GM13977 (cell line): ENCODE measurements at regions not wholly inside any gene's neighbourhood (a gene's known extent, or its start where the extent isn't known, plus 50 kb on each side); places are given as distances from the start of the nearest gene placed in this dataset.
"Not testable (repeated sequence)": the region's sequence is repeated elsewhere in the genome, so short reads cannot be mapped to it uniquely, and the experiment has no call there.

Source experiments
- DNase-seq: peaks from one replicate; pipeline ENCODE4 v3.0.0; 2012; ENCODE audit warnings: low spot score
- CTCF ChIP-seq: IDR thresholded peaks from 2 replicates; pipeline ENCODE4 v1.5.1; 2012; ENCODE audit warnings: mild to moderate bottlenecking, control low read depth; ENCODE audit not compliant: insufficient read depth; ENCODE audit errors: extremely low read depth, missing control alignments
- in situ Hi-C: fragments of 300-500 bp; cut with MboI; formaldehyde crosslinking; loops from one replicate; pipeline ENCODE4 v1.12.0; 2022; ENCODE audit warnings: low sequenced_read_pairs, low pct_unique_long_range_greater_than_20kb, mixed read lengths, inconsistent platforms; ENCODE audit not compliant: unreplicated experiment

GRCh38 chr15:84476364-84477033 is 124.3 kb upstream of the ZSCAN2 start:
- in situ Hi-C loops, DNase-seq: not testable (repeated sequence)

DNA sequence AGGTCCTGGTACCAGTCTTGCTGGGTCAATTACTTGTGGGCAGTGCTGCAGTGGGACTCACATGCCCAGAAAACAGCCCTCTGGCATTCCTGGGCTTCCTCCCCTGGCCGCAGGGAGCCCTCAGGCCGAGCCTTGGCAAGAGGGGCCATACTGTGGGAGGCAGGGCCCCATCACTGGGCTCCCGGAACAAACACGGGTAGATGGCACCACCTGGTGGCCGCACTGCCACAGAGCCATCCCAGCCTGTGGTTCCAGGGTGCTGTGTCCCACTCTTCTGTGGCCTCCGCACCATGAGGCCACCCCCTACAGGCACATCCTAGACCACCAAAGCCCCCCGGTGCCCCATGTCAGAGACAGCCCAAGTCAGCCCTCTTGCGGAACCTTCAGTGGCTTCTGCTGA is 123.3 kb upstream of the ZSCAN2 start:
- DNase-seq, in situ Hi-C loops: not testable (repeated sequence)

- DNase-seq, in situ Hi-C loops: not testable (repeated sequence)
Observed at GRCh38 chr15:84480174-84480681, 120.6 kb upstream of the ZSCAN2 start.

DNA sequence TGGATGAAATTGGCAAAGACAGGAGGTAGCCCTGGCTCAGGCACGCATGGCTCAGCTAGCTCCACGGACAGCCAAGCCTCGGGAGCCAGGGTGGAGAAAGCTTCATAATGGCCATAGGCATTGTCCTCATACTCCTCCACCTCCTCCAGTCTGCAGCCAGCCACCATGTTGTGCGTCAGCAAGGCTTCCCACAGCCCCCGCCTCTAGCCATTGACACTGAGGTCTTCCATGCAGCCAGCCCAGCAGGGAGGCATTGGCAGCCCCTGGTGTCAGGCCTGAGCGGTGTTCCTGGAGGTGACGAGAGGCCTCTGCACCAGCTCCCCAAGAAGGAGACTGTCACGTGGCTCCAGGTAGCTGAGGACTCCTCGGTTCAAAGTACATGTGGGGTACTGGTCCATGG is 117.0 kb upstream of the ZSCAN2 start:
- DNase-seq, in situ Hi-C loops: not testable (repeated sequence)

GRCh38 chr15:84500165-84500889 is 100.5 kb upstream of the ZSCAN2 start:
- DNase-seq: not testable (repeated sequence)

DNA sequence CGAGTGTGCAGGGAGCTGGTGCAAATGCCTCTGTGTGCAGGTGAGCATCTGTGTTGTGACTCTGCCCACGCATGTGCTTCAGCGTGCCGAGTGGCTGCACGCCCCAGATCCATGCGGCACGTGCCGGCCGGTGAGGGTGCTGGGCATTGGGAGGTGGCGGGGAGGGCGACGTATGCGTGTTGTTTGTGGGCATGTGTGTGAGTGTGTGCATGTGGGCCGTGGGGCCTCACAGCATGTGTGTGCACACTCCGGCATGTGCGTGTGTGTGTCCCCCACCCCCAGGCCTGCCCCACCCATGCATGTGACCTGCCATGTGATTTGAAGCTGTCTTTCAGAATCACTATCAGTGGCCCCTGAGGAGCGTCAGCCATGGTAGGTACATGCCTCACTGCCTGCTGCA is 97.7 kb upstream of the ZSCAN2 start:
- DNase-seq, in situ Hi-C loops: not testable (repeated sequence)

More at GRCh38 chr15:84500165-84500889, 100.5 kb upstream of the ZSCAN2 start:
- in situ Hi-C loops: not testable (repeated sequence)

GRCh38 chr15:84505552-84505951 is 95.3 kb upstream of the ZSCAN2 start:
- in situ Hi-C loops, DNase-seq: not testable (repeated sequence)
- TF ChIP-seq CTCF: peak; percentile 22

DNA sequence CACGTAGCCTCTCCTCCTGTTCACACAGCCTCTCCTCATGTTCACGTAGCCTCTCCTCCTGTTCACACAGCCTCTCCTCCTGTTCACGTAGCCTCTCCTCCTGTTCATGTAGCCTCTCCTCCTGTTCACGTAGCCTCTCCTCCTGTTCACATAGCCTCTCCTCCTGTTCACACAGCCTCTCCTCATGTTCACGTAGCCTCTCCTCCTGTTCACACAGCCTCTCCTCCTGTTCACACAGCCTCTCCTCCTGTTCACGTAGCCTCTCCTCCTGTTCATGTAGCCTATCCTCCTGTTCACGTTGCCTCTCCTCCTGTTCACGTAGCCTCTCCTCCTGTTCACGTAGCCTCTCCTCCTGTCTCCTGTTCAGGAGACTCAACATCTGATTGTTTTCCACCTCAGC is 88.5 kb upstream of the ZSCAN2 start:
- in situ Hi-C loops: not testable (repeated sequence)

GRCh38 chr15:84516773-84517172 is 84.0 kb upstream of the ZSCAN2 start:
- in situ Hi-C loops, DNase-seq: not testable (repeated sequence)

More for the DNA sequence above, 88.5 kb upstream of the ZSCAN2 start:
- DNase-seq: not testable (repeated sequence)

DNA sequence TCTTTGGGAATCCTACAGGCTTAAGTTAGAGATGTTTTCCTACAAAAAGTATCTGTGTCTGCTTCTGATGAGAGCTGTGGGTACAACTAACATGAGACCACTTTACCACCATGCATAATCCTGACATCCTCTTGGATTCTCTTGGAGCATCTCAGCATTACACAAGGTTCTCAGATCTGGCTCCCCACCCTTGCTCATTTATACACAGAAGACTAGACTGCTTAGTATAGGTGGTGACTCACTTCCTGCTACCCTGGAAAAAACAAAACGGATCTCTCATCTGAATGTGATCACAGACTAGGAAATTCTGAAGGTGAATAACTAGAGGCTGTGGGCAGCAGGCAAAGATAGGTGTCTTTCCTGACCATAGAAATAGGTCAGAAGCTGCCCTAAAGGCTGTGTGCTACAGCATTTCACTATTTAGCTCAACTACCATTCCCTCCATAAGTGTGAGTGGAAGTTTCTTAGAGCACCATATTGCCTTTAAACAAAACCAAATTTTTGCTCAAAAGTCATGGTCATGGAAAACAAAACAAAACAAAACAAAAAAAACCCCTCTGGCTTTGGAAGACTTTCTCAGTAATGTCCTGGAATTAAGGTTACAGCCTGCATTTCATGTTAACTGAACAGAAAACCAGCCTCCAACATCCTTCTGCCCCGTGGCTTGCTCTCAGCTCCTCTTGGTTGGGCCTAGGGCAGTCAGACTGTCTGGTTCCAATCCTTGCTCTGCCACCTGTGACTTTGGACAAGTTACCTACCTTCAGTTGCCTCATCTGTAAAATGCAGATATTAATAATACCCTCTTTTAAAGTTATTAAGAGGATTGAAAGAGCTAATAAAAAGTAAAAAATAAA is 75.1 kb upstream of the ZSCAN2 start:
- DNase-seq, in situ Hi-C loops: not testable (repeated sequence)

GRCh38 chr15:84530751-84531150 is 70.1 kb upstream of the ZSCAN2 start:
- in situ Hi-C loops, DNase-seq: not testable (repeated sequence)

DNA sequence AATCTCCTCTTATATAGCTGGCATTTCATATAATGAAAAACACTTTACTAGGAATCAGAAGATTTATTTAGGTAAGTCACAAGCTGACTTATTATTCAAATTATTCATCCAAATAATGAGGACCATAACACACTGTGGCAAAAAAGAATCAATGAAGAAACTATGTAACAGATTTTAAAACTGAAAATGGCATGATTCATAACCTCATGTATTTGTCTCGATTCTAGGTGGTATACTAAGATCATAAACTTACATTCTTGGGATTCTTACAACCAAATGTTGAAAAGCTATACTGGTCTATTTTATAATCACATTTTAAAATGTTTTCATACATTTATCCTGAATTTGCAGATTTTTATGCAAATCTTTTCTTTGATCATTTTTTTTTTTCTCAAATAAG is 69.6 kb upstream of the ZSCAN2 start:
- DNase-seq, in situ Hi-C loops: not testable (repeated sequence)

DNA sequence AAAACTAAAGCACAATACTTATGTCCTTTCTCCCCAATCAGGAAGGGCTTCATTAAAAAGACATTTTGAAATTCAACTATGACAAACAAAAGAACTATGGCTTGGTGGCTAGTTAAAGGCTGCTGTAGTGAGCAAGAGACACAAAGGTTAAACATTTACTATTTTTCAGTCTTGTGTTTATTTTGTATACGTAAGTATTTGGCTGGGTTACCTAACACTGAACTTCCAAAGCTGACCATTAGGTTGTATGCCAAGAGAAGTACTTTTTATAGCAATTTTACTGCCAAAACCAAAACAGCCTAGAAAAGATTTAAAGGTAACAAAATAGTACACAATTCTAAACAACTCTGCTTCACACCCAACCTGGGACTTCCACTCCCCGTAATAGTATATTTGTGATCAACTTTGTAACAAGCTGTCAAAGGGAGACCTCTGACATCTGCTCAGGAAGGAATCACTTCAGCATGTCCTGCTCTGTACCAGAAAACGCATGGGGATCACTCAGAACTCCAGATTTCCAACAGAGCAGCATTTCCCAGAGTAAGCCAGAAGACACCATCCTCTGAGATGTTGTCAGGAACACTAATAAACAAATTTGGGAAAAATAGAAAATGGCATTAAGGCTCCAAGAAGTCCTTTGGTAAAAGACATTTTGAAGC is 69.0 kb upstream of the ZSCAN2 start:
- DNase-seq, in situ Hi-C loops: not testable (repeated sequence)

DNA sequence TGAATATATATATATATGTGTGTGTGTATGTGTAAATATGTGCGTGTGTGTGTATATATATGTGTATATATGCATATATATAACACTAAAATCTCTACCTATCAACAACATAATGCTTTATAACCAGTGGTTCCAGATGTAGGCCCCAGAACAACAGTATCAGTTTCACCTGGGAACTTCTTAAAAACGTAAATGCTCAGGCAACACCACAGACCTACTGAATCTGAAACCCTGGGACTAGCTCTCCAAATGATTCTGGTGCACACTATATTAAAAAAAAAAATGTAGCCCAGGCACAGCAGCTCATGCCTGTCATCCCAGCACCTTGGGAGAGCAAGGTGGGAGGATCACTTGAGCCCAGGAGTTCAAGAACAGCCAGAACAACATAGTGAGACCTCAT is 67.1 kb upstream of the ZSCAN2 start:
- DNase-seq, in situ Hi-C loops: not testable (repeated sequence)

DNA sequence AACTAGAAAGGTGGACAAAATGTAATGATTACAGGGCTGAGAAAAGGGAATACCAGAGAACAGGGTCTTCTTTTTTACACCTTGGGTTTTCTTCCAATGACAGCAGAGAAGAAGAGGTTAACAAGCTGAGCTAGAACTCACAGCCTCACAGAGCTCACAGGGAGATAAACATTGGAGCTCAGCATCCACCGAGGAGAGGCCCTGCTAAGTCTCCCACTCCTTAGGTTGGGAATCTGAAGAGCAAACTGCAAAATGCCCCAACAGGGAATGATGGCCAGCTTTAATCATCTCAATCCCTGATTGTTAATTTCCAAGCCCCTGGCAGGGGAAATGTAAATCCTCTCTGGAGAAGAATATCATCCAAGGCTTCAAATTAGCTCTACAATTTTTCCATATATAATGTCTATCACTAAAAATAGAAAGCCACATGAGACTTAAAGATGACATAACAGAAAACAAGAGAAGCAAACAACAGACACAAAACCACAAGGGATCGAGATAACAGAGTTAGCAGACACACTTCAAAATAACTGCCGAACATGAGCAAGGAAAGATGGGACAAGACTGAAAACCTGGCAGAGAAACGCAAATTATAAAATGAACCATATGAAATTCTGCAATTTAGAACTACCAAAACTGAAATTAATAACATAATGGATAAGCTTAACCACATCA is 66.1 kb upstream of the ZSCAN2 start:
- in situ Hi-C loops, DNase-seq: not testable (repeated sequence)
